CD4-positive, alpha-beta T cell (primary cell): ENCODE measurements at regions not wholly inside any gene's neighbourhood (a gene's known extent, or its start where the extent isn't known, plus 50 kb on each side); places are given as distances from the start of the nearest gene placed in this dataset.

Experiments
- ATAC-seq: fragments of 200-7000 bp; cut with Tn5 transposase; one replicate; pipeline ENCODE4 v1.10.0; 2022; ENCODE audit warnings: mild to moderate bottlenecking; ENCODE audit not compliant: poor library complexity
- CTCF ChIA-PET: fragments of 350-600 bp; sonication (Branson Sonifier 250); formaldehyde crosslinking; loops from one replicate; lab custom pipeline; 2021; ENCODE audit warnings: antibody characterized with exemption, inconsistent platforms; lab: Charles Lee
- POLR2A ChIA-PET: fragments of 350-600 bp; sonication (Branson Sonifier 250); formaldehyde crosslinking; loops from one replicate; lab custom pipeline; 2021; ENCODE audit warnings: antibody characterized with exemption, inconsistent platforms; lab: Charles Lee
- DNase-seq, 14 experiments: peaks; one replicate each; pipeline ENCODE4 v3.0.0-alpha.2; 2013 to 2020; ENCODE audit warnings: mixed read lengths in 2 of 14
- H3K27ac ChIP-seq, 2 donors: one replicate each; pipeline versions ENCODE4 v1.5.1 to v1.7.0; 2013; ENCODE audit warnings: low read length in 2 of 2, low read depth in 1 of 2, mild to moderate bottlenecking in 1 of 2
- H3K27me3 ChIP-seq, 2 experiments: 1 replicate in 1 of 2; 2 replicates in 1 of 2; pipeline versions ENCODE4 v1.6.1 to v1.7.0; 2013; ENCODE audit warnings: low read length in 2 of 2, control low read depth in 1 of 2, mild to moderate bottlenecking in 1 of 2, moderate library complexity in 1 of 2; ENCODE audit not compliant: insufficient read depth in 2 of 2, control insufficient read depth in 1 of 2
- H3K36me3 ChIP-seq: one replicate; pipeline ENCODE4 v1.6.1; 2013; ENCODE audit warnings: low read length, control low read depth; ENCODE audit not compliant: insufficient read depth
- H3K4me1 ChIP-seq: one replicate; pipeline ENCODE4 v1.6.1; 2013; ENCODE audit warnings: low read length, control low read depth; ENCODE audit not compliant: insufficient read depth
- H3K4me3 ChIP-seq: one replicate; pipeline ENCODE4 v1.5.1; 2013; ENCODE audit warnings: mild to moderate bottlenecking, low read length, moderate library complexity
- H3K9me3 ChIP-seq, 2 experiments: 1 replicate in 1 of 2; 2 replicates in 1 of 2; pipeline versions ENCODE4 v1.6.1 to v1.7.0; 2013; ENCODE audit warnings: low read length in 2 of 2, mild to moderate bottlenecking in 2 of 2, control low read depth in 1 of 2, moderate library complexity in 1 of 2; ENCODE audit not compliant: control insufficient read depth in 1 of 2, insufficient read depth in 1 of 2
- H3K27ac Mint-ChIP-seq: one replicate; pipeline ENCODE4 v1.8.0; 2020; ENCODE audit warnings: mixed read lengths
- H3K27me3 Mint-ChIP-seq: one replicate; pipeline ENCODE4 v1.8.0; 2021; ENCODE audit warnings: mixed read lengths
- H3K36me3 Mint-ChIP-seq: one replicate; pipeline ENCODE4 v1.8.0; 2021; ENCODE audit warnings: low read depth, mixed read lengths
- H3K4me1 Mint-ChIP-seq: one replicate; pipeline ENCODE4 v1.8.0; 2021; ENCODE audit warnings: low read depth, mixed read lengths
- H3K4me3 Mint-ChIP-seq: one replicate; pipeline ENCODE4 v1.8.0; 2020; ENCODE audit warnings: mild to moderate bottlenecking, mixed read lengths
- H3K9me3 Mint-ChIP-seq: one replicate; pipeline ENCODE4 v1.8.0; 2020; ENCODE audit warnings: mixed read lengths
- intact Hi-C, 2 experiments: fragments of 100-400 bp; cut with DNase I in 1 of 2; cut with micrococcal nuclease in 1 of 2; formaldehyde crosslinking; loops; one replicate each; pipeline versions ENCODE4 v1.15.1 to v1.9.0; 2023 to 2025; cut with DNase I, micrococcal nuclease
- TF ChIP-seq, protein P1 (sequence below): fragments of 200-600 bp; IDR thresholded peaks from one replicate; pipeline ENCODE4 v1.8.0; 2022; ENCODE audit warnings: antibody characterized with exemption, mild to moderate bottlenecking

DNA sequence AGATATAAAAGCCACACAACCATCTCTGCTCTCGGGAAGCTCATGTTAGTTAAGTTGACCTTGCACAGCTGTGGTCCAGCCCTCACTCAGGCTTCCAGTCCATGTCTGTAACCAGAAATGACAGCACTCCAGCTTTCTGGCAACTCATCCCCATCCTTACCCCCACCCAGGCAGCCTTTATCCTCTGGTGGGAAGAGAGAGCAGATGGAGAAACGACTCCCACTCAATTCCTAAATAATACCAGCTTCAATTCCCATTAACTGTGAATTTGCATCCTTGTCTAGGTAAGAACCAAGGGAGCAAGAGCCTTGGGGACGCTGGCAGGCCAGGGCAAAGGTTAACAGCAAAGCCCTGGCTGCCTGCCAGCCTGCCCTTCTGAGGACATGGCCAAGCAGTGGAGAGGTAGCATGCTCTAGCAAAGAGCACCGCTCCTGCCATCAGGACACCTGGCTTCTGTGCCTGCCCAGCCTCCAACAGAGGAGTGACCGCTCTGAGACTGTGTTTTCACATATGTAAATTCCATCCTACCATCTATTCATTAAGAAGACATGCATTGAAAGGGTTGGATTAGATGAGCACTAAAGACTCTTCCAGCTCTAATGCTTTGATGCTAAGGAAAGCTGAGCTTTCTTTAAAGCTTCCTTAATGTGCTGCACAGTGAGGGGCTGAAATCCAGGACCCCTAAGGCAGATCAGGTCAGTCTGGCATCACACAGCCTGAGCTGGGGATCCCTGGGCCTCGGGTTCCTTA, 236.1 kb downstream of the GRIN2B start:
- intact Hi-C loops, result no loop called here
- Mint-ChIP-seq H3K27me3 (peaks cover 21% of the 10 kb centered on the region), H3K27ac (no peak overlapping the region), H3K36me3 (no peaks in the 10 kb centered on the region), H3K4me1 (no peaks in the 10 kb centered on the region), H3K4me3 (no peak overlapping the region), H3K9me3 (no peaks in the 10 kb centered on the region)
- H3K4me3 ChIP-seq, result no peak overlapping the region
- H3K36me3 ChIP-seq, result no peaks in the 10 kb centered on the region
- H3K27ac ChIP-seq, result no peak overlapping the region
- H3K9me3 ChIP-seq, result no peaks in the 10 kb centered on the region
- ATAC-seq (no peak), DNase-seq (no peak)
- ChIA-PET CTCF (no interaction called here), POLR2A (no interaction called here)
- TF ChIP-seq, protein P1, sequence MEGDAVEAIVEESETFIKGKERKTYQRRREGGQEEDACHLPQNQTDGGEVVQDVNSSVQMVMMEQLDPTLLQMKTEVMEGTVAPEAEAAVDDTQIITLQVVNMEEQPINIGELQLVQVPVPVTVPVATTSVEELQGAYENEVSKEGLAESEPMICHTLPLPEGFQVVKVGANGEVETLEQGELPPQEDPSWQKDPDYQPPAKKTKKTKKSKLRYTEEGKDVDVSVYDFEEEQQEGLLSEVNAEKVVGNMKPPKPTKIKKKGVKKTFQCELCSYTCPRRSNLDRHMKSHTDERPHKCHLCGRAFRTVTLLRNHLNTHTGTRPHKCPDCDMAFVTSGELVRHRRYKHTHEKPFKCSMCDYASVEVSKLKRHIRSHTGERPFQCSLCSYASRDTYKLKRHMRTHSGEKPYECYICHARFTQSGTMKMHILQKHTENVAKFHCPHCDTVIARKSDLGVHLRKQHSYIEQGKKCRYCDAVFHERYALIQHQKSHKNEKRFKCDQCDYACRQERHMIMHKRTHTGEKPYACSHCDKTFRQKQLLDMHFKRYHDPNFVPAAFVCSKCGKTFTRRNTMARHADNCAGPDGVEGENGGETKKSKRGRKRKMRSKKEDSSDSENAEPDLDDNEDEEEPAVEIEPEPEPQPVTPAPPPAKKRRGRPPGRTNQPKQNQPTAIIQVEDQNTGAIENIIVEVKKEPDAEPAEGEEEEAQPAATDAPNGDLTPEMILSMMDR, result no peak
- no peaks in the 10 kb centered on the region for H3K27me3 ChIP-seq
- H3K4me1 ChIP-seq, result no peaks in the 10 kb centered on the region

GRCh38 chr12:13744561-13744960, 236.8 kb downstream of the GRIN2B start:
- ATAC-seq (no peak), DNase-seq (no peak)
- POLR2A ChIA-PET, result no interaction called here
- Histone ChIP-seq H3K9me3 (no peaks in the 10 kb centered on the region), H3K4me1 (no peaks in the 10 kb centered on the region), H3K4me3 (no peak overlapping the region), H3K27me3 (no peaks in the 10 kb centered on the region), H3K27ac (no peak overlapping the region), H3K36me3 (no peaks in the 10 kb centered on the region)
- TF ChIP-seq, protein P1, result no peak
- Mint-ChIP-seq H3K27ac (no peak overlapping the region), H3K9me3 (peaks cover under 1% of the 10 kb centered on the region), H3K4me3 (no peak overlapping the region), H3K27me3 (peaks cover 26% of the 10 kb centered on the region), H3K4me1 (no peaks in the 10 kb centered on the region), H3K36me3 (no peaks in the 10 kb centered on the region)
- intact Hi-C loops, result no loop called here
- CTCF ChIA-PET, result no interaction called here

GRCh38 chr12:13740149-13740545, 241.3 kb downstream of the GRIN2B start:
- Histone ChIP-seq H3K9me3 (no peaks in the 10 kb centered on the region), H3K4me1 (no peaks in the 10 kb centered on the region), H3K4me3 (no peak overlapping the region), H3K27ac (no peak overlapping the region), H3K36me3 (no peaks in the 10 kb centered on the region), H3K27me3 (no peaks in the 10 kb centered on the region)
- DNase-seq (no peak), ATAC-seq (no peak)
- no peak overlapping the region for H3K27ac Mint-ChIP-seq
- H3K9me3 Mint-ChIP-seq, result peaks cover 2% of the 10 kb centered on the region
- peaks cover 21% of the 10 kb centered on the region for H3K27me3 Mint-ChIP-seq
- H3K4me3 Mint-ChIP-seq, result no peak overlapping the region
- TF ChIP-seq, protein P1, result no peak
- no peaks in the 10 kb centered on the region for H3K36me3 Mint-ChIP-seq
- POLR2A ChIA-PET, result no interaction called here
- H3K4me1 Mint-ChIP-seq, result no peaks in the 10 kb centered on the region
- CTCF ChIA-PET, result no interaction called here
- intact Hi-C loops, result no loop called here
